ENCODE measurements at regions not wholly inside any gene's neighbourhood (a gene's known extent, or its start where the extent isn't known, plus 50 kb on each side); places are given as distances from the start of the nearest gene placed in this dataset.

- TF ChIP-seq CTCF (IDR thresholded peaks at IDR 0.05; ENCODE audit: borderline replicate concordance, extremely low read depth, low read length, poor library complexity, severe bottlenecking) (no peak), EZH2 (IDR thresholded peaks at IDR 0.05; ENCODE audit: borderline replicate concordance, low read depth, low read length, severe bottlenecking) (no peak)
These were observed 555.2 kb downstream of the COL12A1 start for GRCh38 chr6:74650668-74651067.
